GM21529 (cell line): ENCODE measurements at regions not wholly inside any gene's neighbourhood (a gene's known extent, or its start where the extent isn't known, plus 50 kb on each side); places are given as distances from the start of the nearest gene placed in this dataset.
"Not testable (repeated sequence)": the region's sequence is repeated elsewhere in the genome, so short reads cannot be mapped to it uniquely, and the experiment has no call there.

ENCODE experiments used
- ATAC-seq: cut with Tn5 transposase; IDR thresholded peaks from one replicate; pipeline ENCODE4 v1.9.1; 2021; ENCODE audit not compliant: unreplicated experiment

DNA sequence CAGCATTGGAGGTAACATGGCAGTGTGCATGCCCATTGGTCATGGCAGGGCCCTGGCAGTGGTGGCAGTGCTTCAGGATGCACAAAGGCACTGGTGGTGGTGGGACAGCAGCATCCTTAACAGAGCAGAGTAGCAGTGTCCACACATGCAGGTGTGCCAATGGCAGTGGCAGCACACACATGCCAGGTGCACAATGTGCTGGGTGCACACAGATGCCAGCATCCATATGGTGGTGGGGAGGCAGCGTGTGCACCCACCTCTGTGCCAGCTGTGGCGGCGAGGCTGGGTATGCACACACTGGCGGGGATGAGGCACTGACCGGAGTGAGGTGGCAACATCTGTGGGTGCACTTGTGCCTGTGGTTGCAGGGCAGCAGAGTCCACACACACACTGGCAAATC lies 150.6 kb downstream of the SI start:
- no peak for ATAC-seq

DNA sequence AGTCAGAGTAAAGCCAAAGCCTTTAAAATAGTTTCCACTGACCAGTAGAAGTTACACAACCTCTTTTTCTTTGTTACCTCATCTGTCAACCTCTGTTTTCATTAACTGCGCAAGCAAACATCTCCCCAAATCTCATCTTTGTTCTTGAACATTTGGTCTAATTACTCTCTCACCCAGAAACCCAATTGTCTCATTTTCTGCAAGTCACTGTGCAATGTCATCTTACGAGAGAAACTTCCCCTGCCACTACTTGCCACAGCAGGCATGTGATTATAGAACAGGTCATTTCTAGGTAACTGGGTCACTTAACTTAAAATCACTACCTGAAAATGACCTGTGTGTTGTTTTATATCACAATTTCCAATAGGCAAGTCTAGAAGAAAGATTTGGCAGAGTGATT lies 159.4 kb downstream of the SI start:
- ATAC-seq = no peak

DNA sequence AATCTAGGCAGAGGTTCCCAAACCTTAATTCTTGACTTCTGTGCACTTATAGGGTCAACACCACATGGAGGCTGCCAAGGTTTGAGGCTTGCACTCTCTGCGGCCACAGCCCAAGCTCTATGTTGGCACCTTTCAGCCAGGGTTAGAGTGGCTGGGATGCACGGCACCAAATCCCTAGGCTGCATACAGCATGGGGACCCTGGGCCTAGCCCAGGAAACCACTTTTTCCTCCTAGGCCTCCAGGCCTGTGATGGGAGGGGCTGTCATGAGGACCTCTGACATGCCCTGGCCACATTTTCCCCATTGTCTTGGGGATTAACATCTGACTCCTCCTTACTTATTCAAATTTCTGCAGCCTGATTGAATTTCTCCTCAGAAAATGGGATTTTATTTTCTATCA lies 165.4 kb downstream of the SI start:
- ATAC-seq = no peak

DNA sequence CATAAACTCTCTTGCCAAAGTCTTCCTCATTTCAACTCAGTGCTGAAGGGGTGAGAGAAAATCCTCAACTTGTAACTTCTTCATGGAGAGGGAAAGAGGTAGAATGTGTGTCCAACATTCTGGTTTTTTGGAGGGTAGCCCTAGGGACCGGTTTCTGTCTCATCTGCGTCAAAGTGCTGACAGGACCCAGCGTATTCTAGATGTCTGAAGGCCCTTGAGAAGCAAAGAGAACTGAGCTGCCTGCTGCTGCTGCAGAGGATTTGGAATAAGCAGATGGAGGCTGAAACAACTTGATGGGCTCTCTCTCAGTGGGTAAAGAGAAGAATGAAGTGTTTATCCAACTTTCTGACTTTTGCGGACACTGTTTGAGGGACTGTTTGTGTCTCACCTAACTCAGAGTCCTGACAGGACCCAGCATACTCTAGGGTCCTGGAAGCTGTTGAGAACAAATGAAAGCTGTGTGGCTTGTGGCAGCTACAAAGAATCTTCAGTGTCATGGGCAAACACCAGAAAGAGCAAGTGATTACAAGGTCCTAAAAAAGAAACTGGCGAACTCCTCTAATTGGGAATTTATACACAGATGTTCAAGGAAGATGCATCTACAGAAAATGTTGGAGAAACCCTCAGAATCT lies 174.4 kb downstream of the SI start:
- ATAC-seq = no peak

DNA sequence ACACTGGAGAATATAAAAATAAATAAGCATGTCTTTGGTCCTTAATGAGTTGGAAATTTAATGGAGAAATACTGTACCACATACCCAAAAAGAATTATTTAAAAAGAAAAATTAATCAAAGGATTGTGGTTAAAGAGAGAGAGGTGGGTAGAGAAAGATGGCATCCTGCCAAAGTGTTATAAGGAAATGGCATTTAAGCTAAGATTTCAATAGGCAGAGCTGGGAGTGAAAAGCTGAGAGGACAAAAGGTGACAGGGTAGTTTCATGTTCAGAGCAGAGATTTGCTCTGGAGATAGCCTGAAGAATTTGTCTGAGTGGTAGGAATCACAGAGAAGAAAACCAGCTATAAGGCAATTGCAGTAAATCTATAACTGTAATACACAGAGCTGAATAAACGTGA lies 181.0 kb downstream of the SI start:
- no peak for ATAC-seq

DNA sequence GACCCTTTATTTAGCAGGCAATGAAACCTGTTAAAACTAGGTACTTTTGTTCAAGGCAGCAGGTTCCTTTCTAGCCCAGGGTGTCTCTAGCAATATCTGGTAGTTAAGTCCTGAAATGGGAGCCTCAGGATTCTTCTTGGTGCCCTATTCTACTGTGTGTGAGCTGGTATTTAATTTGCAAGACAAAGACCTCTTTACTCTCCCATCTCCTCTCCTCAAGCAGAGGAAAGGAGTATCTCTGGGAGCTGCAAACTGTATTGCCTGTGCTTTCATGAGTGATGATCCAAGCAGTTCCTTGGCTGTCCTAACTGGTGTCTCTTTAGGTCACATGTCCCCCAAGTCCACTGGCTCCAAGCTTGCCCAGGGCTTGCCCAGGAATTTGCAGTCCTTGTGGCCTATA lies 188.2 kb downstream of the SI start:
- no peak for ATAC-seq

DNA sequence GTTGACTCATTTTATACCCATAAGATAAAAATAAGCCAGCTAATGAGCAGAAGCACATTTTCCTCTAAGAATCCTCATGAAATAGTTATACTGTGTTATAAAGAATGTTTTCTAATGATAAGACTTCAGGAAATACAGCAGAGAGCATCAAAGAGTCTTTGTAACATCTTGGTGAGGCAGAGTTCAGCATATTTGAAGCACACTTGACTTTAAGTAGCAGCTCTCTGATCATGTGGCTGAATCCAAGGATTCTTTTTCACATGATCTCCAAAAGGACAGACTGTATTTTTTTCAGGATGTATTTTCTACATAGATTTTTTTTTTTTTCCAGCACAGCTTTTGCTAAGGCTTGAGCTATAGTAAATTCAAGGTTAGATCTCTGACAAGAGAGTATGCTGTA lies 195.1 kb downstream of the SI start:
- ATAC-seq = no peak

DNA sequence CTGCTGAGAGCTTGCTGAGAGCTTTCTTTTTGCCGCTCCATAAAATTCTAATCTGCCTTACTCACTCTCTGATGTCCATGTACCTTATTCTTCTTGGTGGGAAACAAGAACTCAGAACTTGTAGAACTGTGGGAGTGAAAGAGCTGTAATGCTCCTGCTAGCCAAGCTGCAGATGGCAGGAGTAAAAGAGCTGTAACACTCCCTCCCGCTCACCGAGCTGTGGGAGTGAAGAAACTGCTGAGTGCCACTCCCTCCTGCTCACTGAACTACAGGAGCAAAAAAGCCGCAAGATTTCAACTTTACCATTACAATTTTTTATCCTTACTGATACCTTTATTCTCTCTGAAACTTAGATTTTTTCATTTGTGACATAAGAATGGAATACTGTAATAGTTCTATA lies 199.1 kb downstream of the SI start:
- no peak for ATAC-seq

DNA sequence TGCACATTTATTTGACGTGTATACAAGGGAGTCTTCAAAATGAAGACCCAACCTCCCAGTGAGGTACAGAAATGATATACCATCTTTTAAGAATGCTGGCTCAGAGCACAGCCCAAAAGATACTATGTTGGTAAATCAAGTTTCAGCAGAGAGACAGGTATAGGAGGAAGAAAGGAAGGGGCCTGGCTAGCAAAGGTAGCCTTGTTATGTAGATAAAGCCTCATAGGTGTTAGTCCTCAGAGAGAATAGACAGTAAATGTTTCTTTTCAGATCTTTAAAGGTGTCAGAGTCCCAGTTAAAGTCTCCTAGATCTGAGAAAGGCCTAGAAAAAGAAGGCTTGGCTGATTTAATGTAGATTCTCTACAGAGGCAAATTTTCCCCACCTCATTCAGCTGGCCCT lies 213.8 kb downstream of the SI start:
- no peak for ATAC-seq

DNA sequence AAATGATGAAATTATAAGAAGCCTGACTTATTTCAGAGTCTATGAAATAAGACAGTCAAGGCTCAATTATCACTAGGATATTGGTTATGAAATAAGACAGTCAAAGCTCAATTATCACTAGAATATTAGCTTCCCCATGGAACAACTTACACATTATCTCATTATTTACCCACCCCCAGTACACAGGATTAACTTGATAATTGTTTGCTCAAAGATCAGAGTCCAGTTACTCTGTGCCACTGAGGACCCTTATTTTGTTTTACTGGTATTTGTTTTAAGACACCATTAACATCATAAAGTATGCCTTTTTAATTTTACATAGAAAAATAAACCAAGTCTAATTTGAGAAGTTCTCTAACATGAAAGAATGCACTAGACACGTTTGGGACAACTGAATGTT lies 225.4 kb downstream of the SI start:
- no peak for ATAC-seq

DNA sequence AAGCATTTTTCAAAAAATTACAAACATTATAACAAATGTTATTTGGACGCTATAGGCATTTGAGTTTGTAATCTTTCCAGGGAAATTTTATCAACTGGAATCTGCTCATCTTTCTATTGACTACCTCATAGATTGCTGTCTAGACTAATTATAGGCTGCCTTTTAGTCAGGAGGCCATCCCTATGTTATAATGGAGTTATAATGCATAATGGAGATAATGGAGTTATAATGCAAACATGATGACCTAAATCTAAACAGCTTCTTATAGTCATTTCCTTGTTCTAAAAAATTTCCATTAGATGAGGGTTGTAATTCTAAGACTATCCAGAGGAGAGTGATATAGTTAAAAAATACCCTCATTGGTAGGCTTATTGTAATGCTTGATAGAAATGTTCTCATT lies 226.4 kb downstream of the SI start:
- ATAC-seq = no peak

DNA sequence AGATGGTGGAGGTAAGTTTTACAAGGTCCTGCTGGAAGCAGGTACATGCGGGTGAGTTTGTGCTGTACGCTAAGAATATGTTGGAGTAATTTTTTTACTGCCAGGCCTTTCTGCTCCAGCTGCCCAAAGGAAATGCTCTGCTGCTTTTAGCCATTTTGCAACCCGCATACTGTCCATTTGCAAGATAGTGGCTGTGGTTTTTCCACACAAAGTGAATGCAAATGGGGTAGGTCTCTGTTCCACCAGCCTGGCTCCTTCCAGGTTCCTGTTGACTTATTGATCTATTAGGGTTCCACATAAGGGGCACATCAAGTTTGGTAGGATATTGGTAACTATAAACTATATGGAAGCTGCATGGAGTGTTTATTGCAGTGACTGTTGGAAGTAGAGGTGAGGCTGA lies 227.1 kb downstream of the SI start:
- no peak for ATAC-seq

DNA sequence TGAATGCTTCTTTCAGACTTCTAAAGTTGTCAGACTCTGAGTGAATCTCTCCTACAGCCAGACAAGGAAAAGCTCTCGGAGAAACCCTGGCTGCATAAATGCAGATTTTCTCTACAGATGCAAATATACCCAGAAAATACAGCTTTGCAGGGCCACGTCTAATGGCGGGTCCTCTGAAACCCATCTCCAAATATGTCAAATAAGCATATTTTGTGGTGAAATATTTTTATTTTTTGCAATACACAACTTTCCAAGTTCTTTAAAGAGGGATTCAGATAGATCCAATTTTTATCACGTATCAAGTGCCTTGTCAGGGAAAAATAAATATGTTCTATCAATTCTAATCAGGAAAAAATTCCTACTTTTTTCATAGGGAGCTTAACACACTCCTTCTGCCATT lies 229.4 kb downstream of the SI start:
- no peak for ATAC-seq

DNA sequence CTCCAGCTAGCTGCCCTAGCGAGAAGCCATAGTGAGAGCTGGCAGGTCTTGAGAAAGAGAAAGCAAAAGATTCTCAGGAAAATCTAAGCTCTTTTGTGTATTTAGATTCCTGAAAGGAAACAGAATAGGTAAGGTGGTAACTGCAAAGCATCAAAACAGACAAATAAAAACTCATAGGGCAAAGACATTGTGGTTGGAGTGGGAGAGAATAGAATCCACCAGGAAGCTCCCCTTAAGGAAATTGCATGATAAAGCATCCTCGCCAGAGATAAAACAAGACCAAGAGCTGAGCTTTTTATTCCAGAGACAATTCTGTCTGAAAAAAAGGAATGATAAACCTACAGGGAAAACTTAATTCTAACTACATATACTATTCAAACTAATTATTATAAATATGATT lies 232.6 kb downstream of the SI start:
- no peak for ATAC-seq

DNA sequence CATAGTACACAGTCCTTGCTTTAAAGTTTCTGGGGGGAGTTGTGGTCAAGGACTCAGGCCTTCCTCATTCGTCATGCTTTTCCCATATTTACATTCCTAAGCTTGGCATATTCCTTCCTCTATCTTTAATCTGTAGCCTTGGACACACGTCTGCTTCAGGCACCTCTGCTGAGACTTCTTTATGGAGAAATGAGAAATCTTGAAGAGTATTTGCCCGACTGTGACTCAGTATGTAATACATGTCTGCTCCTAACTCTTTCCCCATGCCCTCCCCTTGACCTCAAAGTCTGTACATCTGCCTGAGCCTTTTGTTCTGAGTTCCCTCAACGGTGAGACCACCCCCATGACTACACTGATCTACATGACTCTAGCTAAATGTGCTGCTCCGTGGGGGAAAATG lies 246.1 kb downstream of the SI start:
- no peak for ATAC-seq

DNA sequence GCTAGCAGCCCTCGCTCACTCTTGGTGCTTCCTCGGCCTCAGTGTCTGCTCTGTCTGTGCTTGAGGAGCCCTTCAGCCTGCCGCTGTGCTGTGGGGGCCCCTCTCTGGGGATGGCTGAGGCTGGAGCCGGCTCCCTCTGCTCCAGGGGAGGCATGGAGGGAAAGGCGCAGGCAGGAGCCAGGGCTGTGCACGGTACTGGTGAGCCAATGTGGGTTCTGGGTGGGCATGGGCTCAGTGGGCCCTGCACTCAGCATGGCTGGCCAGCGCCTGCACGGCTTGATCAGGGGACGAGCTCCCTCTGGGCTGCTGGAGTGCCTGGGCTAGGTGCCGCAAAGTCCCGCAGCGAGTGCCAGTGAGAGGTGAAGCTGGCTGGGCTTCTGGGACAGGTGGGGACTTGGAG lies 260.0 kb downstream of the SI start:
- no peak for ATAC-seq

DNA sequence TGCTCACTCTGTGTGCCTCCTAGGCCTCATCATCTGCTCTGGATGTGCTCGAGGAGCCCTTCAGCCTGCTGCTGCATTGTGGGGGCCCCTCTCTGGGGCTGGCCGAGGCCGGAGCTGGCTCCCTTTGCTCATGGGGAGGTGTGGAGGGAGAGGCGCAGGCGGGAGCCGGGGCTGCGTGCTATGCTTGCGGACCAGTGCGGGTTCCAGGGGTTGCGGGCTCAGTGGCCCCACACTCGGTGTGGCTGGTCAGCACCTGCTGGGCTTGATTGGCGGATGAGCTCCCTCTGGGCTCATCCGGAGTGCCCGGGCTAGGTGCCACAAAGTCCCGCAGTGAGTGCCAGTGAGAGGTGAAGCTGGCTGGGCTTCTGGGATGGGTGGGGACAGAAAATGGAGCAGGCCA lies 264.2 kb downstream of the SI start:
- no peak for ATAC-seq

DNA sequence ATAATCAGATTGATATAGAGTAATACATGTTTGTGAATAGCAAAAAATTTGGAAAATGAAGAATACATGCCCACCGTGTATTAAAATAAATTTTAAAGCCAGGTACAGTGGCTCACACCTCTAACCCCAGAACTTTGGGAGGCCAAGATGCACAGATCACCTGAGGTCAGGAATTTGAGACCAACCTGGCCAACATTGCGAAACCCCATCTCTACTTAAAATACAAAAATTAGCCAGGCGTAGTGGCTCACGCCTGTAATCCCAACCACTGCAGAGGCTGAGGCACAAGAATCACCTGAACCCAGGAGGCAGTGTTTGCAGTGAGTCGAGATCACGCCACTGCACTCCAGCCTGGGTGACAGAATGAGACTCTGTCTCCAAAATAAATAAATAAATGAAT lies 266.3 kb downstream of the SI start:
- ATAC-seq = no peak

DNA sequence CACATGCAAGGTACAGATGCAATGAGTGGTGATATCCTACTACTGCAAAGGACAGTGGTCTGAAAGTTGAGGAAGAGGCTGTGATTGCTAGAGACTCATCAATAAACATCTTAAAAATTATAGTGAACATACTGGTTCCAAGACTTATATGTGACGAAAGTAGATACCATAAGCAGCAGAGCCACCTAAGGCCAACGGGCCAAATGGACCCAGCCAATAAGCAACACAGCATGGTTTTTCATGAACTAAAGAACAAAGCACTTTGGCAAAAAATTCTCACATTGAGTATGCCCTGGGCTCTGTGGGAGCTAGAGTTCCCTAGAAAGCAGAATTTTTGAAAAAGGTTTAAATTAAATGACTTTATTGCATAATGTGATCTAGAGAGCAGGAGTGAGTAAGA lies 272.1 kb downstream of the SI start:
- ATAC-seq = no peak

DNA sequence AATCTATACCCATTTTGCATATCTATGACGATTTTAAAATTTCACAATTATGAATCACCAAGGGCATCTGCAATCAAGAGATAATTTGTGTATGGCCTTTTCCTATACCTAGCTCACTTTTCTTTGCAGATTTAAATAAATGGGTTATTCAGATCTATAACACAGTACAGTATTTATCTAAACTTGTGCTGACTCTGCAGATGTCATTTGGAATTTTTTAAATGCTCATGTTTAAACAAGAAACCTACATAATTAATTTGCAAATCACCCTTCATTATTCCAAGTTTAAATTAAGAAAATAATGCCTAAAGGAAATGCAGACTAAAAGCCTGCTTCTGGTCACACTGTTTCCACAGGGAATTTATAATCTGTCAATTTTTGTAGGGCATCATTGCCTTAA lies 284.2 kb downstream of the SI start:
- ATAC-seq = no peak

DNA sequence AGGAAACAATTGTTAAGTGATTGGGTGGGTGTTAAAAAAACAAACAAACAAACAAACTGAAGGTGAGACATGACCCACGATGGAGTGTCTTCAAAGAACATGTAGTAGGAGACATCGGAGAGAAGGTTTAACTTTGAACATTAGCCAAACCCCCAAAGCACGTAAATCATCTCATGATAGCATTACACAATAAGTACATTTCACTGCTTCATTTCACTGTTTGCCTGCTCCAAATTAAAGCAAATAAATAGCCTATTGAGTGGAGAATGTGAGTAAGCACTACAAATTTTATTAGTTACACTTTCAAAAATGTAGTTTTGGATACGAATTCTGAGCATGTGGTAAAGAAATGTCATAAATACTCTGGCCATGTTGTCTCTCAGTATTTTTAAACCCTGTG lies 287.0 kb downstream of the SI start:
- ATAC-seq = no peak

DNA sequence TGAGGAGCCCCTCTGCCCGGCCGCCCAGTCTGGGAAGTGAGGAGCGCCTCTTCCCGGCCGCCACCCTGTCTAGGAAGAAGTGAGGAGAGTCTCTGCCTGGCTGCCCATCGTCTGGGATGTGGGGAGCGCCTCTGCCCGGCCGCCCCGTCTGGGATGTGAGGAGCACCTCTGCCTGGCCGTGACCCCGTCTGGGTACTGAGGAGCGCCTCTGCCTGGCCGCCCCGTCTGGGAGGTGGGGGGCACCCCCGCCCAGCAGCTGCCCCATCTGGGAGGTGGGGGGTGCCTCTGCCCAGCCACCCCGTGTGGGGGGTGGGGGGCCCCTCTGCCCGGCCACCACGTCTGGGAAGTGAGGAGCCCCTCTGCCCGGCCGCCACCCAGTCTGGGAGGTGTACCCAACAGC lies 293.9 kb downstream of the SI start:
- ATAC-seq = not testable (repeated sequence)

DNA sequence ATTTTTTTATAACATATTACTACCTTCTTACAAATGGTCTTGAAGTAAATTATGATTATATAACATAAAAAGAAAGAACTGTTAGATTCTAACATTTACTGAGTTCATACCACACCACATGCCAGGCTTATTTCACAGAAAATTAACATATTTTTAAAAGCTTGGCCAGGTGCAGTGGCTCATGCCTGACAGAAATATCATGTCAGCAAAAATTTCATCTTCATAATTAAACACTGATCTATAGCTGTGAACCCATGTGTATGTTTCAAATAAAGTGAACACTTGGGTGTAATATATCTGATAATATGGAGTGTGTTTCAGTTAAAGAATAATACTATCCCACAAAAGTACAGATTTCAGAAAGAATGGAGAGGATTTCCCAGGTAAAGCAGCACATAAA lies 296.5 kb downstream of the SI start:
- no peak for ATAC-seq

DNA sequence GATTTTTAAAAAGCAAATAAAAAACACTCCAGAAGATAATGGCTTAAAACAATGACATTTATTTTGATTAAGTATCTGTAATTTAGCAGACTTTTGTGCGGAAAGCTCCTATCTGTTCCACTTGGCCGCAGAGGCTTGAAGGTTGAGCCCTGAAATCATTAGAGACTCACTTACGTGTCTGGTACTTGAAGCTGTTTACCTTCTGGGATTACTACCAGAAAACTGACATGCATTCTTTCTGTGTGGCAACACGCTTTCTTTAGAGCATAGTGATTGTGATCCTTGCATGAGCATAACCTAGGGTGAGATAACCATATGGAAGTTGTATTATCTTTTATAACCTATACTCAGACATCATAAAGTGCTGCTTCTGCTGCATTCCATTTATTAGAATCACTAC lies 298.5 kb downstream of the SI start:
- no peak for ATAC-seq
